Duodenal mucosa (tissue), 2 donors: ENCODE measurements at regions not wholly inside any gene's neighbourhood (a gene's known extent, or its start where the extent isn't known, plus 50 kb on each side); places are given as distances from the start of the nearest gene placed in this dataset.

Source experiments
- H3K27ac ChIP-seq: one replicate; pipeline ENCODE4 v1.7.0; 2013; ENCODE audit warnings: low read depth, low read length
- H3K27me3 ChIP-seq, 2 donors: one replicate each; pipeline ENCODE4 v1.7.0; 2013; ENCODE audit warnings: low read length in 2 of 2, control low read depth in 1 of 2; ENCODE audit not compliant: insufficient read depth in 2 of 2, control insufficient read depth in 1 of 2
- H3K36me3 ChIP-seq, 2 donors: one replicate each; pipeline ENCODE4 v1.7.0; 2013; ENCODE audit warnings: low read length in 2 of 2, control low read depth in 1 of 2; ENCODE audit not compliant: insufficient read depth in 2 of 2, control insufficient read depth in 1 of 2
- H3K4me1 ChIP-seq, 2 donors: one replicate each; pipeline ENCODE4 v1.7.0; 2013; ENCODE audit warnings: low read length in 2 of 2, control low read depth in 1 of 2; ENCODE audit not compliant: insufficient read depth in 2 of 2, control insufficient read depth in 1 of 2
- H3K4me3 ChIP-seq, 2 donors: one replicate each; pipeline ENCODE4 v1.7.0; 2013; ENCODE audit warnings: low read length in 2 of 2, low read depth in 1 of 2
- H3K9ac ChIP-seq, 2 donors: one replicate each; pipeline ENCODE4 v1.7.0; 2013; ENCODE audit warnings: low read length in 2 of 2, low read depth in 1 of 2
- H3K9me3 ChIP-seq, 2 donors: one replicate each; pipeline ENCODE4 v1.7.0; 2013; ENCODE audit warnings: low read length in 2 of 2, control low read depth in 1 of 2; ENCODE audit not compliant: control insufficient read depth in 1 of 2

- no peaks in the 10 kb centered on the region for H3K4me1 ChIP-seq
- peaks cover 4 to 10% of the 10 kb centered on the region in 2 donors for H3K9me3 ChIP-seq
- no peak overlapping the region for H3K4me3 ChIP-seq
- no peak overlapping the region for H3K9ac ChIP-seq
- no peaks in the 10 kb centered on the region for H3K27me3 ChIP-seq
- H3K27ac ChIP-seq: no peak overlapping the region
- H3K36me3 ChIP-seq: no peaks in the 10 kb centered on the region
These were observed 1199.1 kb downstream of the SI start for GRCh38 chr3:163879172-163879571.

DNA sequence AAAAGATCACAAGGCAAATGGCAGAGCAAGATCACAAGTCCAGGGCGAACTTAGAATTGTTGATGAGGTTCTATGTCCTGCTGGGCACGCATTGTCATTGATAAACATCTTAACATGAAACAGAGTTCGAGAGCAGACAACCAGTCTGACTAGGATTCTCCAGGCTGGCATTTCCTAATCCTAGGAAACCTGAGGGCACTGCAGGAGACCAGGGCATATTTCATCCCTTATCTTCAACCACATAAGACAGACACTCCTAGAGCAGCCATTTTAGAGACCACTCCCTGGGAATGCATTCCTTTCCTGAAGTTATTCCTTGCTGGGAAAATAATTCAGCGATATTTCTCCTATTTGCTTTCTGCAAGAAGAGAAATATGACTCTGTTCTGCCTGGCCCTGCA is 1199.9 kb downstream of the SI start:
- no peaks in the 10 kb centered on the region for H3K36me3 ChIP-seq
- no peaks in the 10 kb centered on the region for H3K27me3 ChIP-seq
- no peak overlapping the region for H3K9ac ChIP-seq
- H3K27ac ChIP-seq: no peak overlapping the region
- peaks cover 4 to 10% of the 10 kb centered on the region in 2 donors for H3K9me3 ChIP-seq
- no peak overlapping the region for H3K4me3 ChIP-seq
- no peaks in the 10 kb centered on the region for H3K4me1 ChIP-seq

DNA sequence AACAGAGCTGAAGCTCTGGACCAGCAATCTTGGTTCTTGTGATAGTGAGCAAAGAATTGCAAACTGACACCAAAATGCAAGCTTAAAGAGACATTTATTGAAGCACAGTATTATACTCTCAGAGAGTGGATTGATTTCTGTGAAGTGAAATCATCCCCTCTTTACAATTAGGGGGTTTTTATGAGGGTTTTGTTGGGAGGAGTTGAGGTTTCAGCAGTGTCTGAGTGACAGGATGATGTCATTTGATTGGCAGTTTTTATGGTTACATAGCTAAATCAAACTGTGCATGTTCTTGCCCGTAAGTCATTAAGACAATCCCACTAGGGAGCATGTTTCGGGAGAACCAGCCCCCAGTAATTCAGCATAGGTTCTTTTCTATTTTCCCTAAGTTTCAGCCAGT is 1200.5 kb downstream of the SI start:
- Histone ChIP-seq H3K27me3 (no peaks in the 10 kb centered on the region), H3K27ac (no peak overlapping the region), H3K9me3 (peaks cover 4 to 10% of the 10 kb centered on the region in 2 donors), H3K4me3 (no peak overlapping the region), H3K36me3 (no peaks in the 10 kb centered on the region), H3K9ac (no peak overlapping the region), H3K4me1 (no peaks in the 10 kb centered on the region)

- H3K36me3 ChIP-seq: no peaks in the 10 kb centered on the region
- H3K27me3 ChIP-seq: no peaks in the 10 kb centered on the region
- no peak overlapping the region for H3K27ac ChIP-seq
- peaks cover 0 to 5% of the 10 kb centered on the region in 2 donors for H3K9me3 ChIP-seq
- H3K9ac ChIP-seq: no peak overlapping the region
- no peak overlapping the region for H3K4me3 ChIP-seq
- H3K4me1 ChIP-seq: no peaks in the 10 kb centered on the region
These were observed 1215.2 kb downstream of the SI start for GRCh38 chr3:163863146-163863545.

DNA sequence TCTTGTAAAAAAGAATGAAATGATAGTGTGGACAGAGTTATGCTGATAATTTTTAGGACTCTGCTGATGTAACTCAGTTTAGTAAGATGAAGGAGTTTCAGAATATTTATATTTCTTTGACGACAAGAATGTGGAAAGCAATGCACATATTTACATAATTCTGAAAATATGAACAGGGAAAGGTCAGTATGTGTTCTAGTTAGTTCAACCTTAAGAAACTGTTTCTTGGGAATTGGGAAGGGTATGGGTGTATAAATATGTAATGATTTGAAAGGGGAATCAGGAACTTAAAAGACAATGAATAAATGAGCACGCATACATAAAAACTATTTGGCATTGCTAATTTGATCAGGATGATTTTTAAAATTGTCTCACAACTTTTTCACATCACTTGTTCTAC is 1226.1 kb downstream of the SI start:
- Histone ChIP-seq H3K4me3 (no peak overlapping the region), H3K27me3 (no peaks in the 10 kb centered on the region), H3K4me1 (no peaks in the 10 kb centered on the region), H3K9ac (no peak overlapping the region), H3K9me3 (peaks cover 0 to 4% of the 10 kb centered on the region in 2 donors), H3K27ac (no peak overlapping the region), H3K36me3 (no peaks in the 10 kb centered on the region)

DNA sequence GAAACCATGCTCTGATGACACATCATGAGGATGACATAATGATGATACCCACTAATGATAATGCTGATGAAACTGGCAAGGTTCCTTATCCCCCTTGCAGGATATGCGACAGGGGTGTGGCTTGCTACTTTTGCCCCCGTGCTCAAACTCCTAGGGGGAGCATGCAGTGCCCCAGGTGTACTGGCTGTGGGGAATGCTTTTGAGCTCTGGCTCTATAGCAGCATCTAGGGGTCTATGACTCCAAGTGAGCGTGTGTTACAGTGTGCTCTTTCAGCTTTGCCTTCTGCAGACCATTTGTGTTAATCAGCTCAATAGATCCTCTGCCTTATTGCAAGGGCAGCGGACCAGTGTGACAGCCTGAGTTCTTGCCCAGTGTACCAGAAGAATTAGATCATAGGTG is 1239.5 kb downstream of the SI start:
- Histone ChIP-seq H3K9ac (no peak overlapping the region), H3K27me3 (no peaks in the 10 kb centered on the region), H3K4me1 (no peaks in the 10 kb centered on the region), H3K4me3 (no peak overlapping the region), H3K27ac (no peak overlapping the region), H3K9me3 (peaks cover 0 to 4% of the 10 kb centered on the region in 2 donors), H3K36me3 (no peaks in the 10 kb centered on the region)

- H3K27me3 ChIP-seq: no peaks in the 10 kb centered on the region
- no peak overlapping the region for H3K27ac ChIP-seq
- H3K36me3 ChIP-seq: no peaks in the 10 kb centered on the region
- H3K4me3 ChIP-seq: no peak overlapping the region
- no peak overlapping the region for H3K9ac ChIP-seq
- H3K4me1 ChIP-seq: no peaks in the 10 kb centered on the region
- H3K9me3 ChIP-seq: no peaks in the 10 kb centered on the region
These were observed 1245.7 kb downstream of the SI start for GRCh38 chr3:163832547-163832946.

DNA sequence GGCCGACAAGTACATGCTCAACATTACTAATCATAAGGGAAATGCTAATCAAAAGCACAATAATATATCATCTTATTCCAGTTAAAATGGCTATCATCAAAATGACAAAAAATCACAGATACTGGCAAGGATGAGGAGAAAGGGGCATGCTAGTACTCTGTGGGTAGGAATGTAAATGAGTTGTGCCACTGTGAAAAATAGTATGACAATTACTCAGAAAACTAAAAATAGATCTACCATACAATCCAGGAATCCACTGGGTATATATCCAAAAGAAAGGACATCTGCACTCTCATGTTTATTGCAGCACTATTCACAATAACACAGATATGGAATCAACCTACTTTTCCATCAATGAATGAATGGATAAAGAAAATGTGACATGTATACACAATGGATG is 1256.5 kb downstream of the SI start:
- Histone ChIP-seq H3K9ac (no peak overlapping the region), H3K9me3 (no peaks in the 10 kb centered on the region), H3K27me3 (no peaks in the 10 kb centered on the region), H3K27ac (no peak overlapping the region), H3K36me3 (no peaks in the 10 kb centered on the region), H3K4me1 (no peaks in the 10 kb centered on the region), H3K4me3 (no peak overlapping the region)

DNA sequence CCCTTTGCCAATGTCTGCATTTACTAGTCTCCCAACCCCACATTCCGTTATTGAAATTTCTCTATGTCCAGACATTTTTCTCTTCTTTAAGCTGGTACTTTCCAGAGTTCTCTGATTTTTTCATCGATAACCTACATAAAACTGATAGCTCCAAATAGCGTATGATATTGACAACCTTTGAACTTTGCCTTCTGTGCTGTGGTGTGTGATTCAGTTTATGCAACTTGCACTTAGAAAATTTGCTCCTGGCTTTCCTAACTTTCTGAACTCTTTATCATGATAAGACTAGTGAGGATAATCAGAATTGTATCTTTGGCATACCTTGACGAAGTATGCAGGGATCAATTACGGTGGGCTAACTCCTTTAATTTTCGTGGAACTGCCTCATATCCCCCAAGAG is 1261.3 kb downstream of the SI start:
- Histone ChIP-seq H3K36me3 (no peaks in the 10 kb centered on the region), H3K4me1 (no peaks in the 10 kb centered on the region), H3K9me3 (peaks cover 0 to 8% of the 10 kb centered on the region in 2 donors), H3K4me3 (no peak overlapping the region), H3K27ac (no peak overlapping the region), H3K9ac (no peak overlapping the region), H3K27me3 (no peaks in the 10 kb centered on the region)

- Histone ChIP-seq H3K36me3 (no peaks in the 10 kb centered on the region), H3K27ac (no peak overlapping the region), H3K4me1 (no peaks in the 10 kb centered on the region), H3K9ac (no peak overlapping the region), H3K4me3 (no peak overlapping the region), H3K9me3 (peaks cover 0 to 8% of the 10 kb centered on the region in 2 donors), H3K27me3 (no peaks in the 10 kb centered on the region)
These were observed 1264.4 kb downstream of the SI start for GRCh38 chr3:163813935-163814334.

GRCh38 chr3:163812006-163812405 is 1266.3 kb downstream of the SI start:
- H3K27me3 ChIP-seq: no peaks in the 10 kb centered on the region
- H3K4me1 ChIP-seq: no peaks in the 10 kb centered on the region
- no peaks in the 10 kb centered on the region for H3K36me3 ChIP-seq
- no peak overlapping the region for H3K9ac ChIP-seq
- H3K27ac ChIP-seq: no peak overlapping the region
- peaks cover 0 to 8% of the 10 kb centered on the region in 2 donors for H3K9me3 ChIP-seq
- H3K4me3 ChIP-seq: no peak overlapping the region
